Fibroblast of skin of left biceps (primary cell): ENCODE measurements at regions not wholly inside any gene's neighbourhood (a gene's known extent, or its start where the extent isn't known, plus 50 kb on each side); places are given as distances from the start of the nearest gene placed in this dataset.
A peak's percentile ranks its signal among the peaks of the same experiment; 100 is the strongest.

Source experiments
- DNase-seq, 2 experiments: peaks; one replicate each; pipeline ENCODE4 v3.0.0-alpha.2; 2013; ENCODE audit warnings: low read depth in 2 of 2

- DNase-seq = no peak
Observed at GRCh38 chr5:98641671-98642070, 131.8 kb upstream of the RGMB start.

- no peak for DNase-seq
Observed at GRCh38 chr5:98643569-98643968, 129.9 kb upstream of the RGMB start.

- no peak for DNase-seq
Observed at GRCh38 chr5:98651715-98652114, 121.7 kb upstream of the RGMB start.

GRCh38 chr5:98656125-98656795 is 117.2 kb upstream of the RGMB start:
- no peak for DNase-seq

GRCh38 chr5:98656796-98657195 is 116.7 kb upstream of the RGMB start:
- no peak for DNase-seq

GRCh38 chr5:98657559-98657958 is 115.9 kb upstream of the RGMB start:
- no peak for DNase-seq

- DNase-seq = no peak
Observed at GRCh38 chr5:98663521-98663920, 109.9 kb upstream of the RGMB start.

- no peak for DNase-seq
Observed at GRCh38 chr5:98664736-98665135, 108.7 kb upstream of the RGMB start.

GRCh38 chr5:98679963-98680362 is 93.5 kb upstream of the RGMB start:
- DNase-seq = no peak

- no peak for DNase-seq
Observed at GRCh38 chr5:98690002-98690401, 83.5 kb upstream of the RGMB start.

- no peak for DNase-seq
Observed at GRCh38 chr5:98694902-98695301, 78.6 kb upstream of the RGMB start.

GRCh38 chr5:98698359-98698758 is 75.1 kb upstream of the RGMB start:
- no peak for DNase-seq

- no peak for DNase-seq
Observed at GRCh38 chr5:98700730-98701129, 72.7 kb upstream of the RGMB start.

GRCh38 chr5:98705841-98706240 is 67.6 kb upstream of the RGMB start:
- no peak for DNase-seq

- no peak for DNase-seq
Observed at GRCh38 chr5:98709681-98710080, 63.8 kb upstream of the RGMB start.

GRCh38 chr5:98713027-98713426 is 60.4 kb upstream of the RGMB start:
- DNase-seq = peak; percentile 56 to 67

- no peak for DNase-seq
Observed at GRCh38 chr5:98713856-98714255, 59.6 kb upstream of the RGMB start.

GRCh38 chr5:98714710-98715288 is 58.7 kb upstream of the RGMB start:
- no peak for DNase-seq

GRCh38 chr5:98721231-98721928 is 52.1 kb upstream of the RGMB start:
- peak in 1 of 2 experiments; percentile 40 for DNase-seq

GRCh38 chr5:98722188-98722587 is 51.3 kb upstream of the RGMB start:
- no peak for DNase-seq

GRCh38 chr5:98723061-98723460 is 50.4 kb upstream of the RGMB start:
- DNase-seq = no peak
